CD14-positive monocyte (primary cell): ENCODE measurements at regions not wholly inside any gene's neighbourhood (a gene's known extent, or its start where the extent isn't known, plus 50 kb on each side); places are given as distances from the start of the nearest gene placed in this dataset.

Experiments
- DNase-seq, 3 donors: peaks; one replicate each; pipeline ENCODE4 v3.0.0-alpha.2; 2011 to 2022
- H2AFZ ChIP-seq: 2 replicates; pipeline ENCODE4 v1.6.0; 2012; ENCODE audit warnings: mild to moderate bottlenecking, low read depth, low read length, inconsistent platforms; ENCODE audit not compliant: insufficient read depth, poor library complexity, severe bottlenecking
- H3K27ac ChIP-seq, 2 donors: 1 replicate in 1 of 2; 2 replicates in 1 of 2; pipeline ENCODE4 v1.5.1; 2012 to 2013; ENCODE audit warnings: low read length in 2 of 2, control low read depth in 1 of 2, inconsistent platforms in 1 of 2, low read depth in 1 of 2, mild to moderate bottlenecking in 1 of 2
- H3K27me3 ChIP-seq, 2 donors: one replicate each; pipeline versions ENCODE4 v1.6.0 to v1.6.1; 2011 to 2013; ENCODE audit warnings: low read length in 2 of 2; ENCODE audit not compliant: control insufficient read depth in 2 of 2, insufficient read depth in 2 of 2
- H3K36me3 ChIP-seq, 2 donors: replicated peaks in 1 of 2; 1 replicate in 1 of 2; 2 replicates in 1 of 2; pipeline versions ENCODE4 v1.5.1 to v1.6.1; 2012 to 2013; ENCODE audit warnings: low read length in 2 of 2, control low read depth in 1 of 2, inconsistent platforms in 1 of 2, mild to moderate bottlenecking in 1 of 2; ENCODE audit not compliant: insufficient read depth in 2 of 2, control insufficient read depth in 1 of 2
- H3K4me1 ChIP-seq, 2 donors: 1 replicate in 1 of 2; 2 replicates in 1 of 2; pipeline versions ENCODE4 v1.5.1 to v1.6.1; 2012 to 2013; ENCODE audit warnings: low read length in 2 of 2, control low read depth in 1 of 2, inconsistent platforms in 1 of 2, mild to moderate bottlenecking in 1 of 2, moderate library complexity in 1 of 2; ENCODE audit not compliant: insufficient read depth in 2 of 2, control insufficient read depth in 1 of 2
- H3K4me2 ChIP-seq: replicated peaks from 2 replicates; pipeline ENCODE3; 2012; ENCODE audit warnings: low read length, moderate library complexity, mild to moderate bottlenecking; ENCODE audit not compliant: poor library complexity, severe bottlenecking; ENCODE audit errors: extremely low read depth
- H3K4me3 ChIP-seq, 3 experiments: fragments of 200-600 bp in 1 of 3; sonication (generic) in 1 of 3; replicated peaks in 1 of 3; 1 replicate in 2 of 3; 2 replicates in 1 of 3; pipeline ENCODE4 v1.5.1; 2011 to 2013; ENCODE audit warnings: low read length in 3 of 3, mild to moderate bottlenecking in 3 of 3, control low read depth in 2 of 3, low read depth in 2 of 3, inconsistent platforms in 1 of 3, moderate library complexity in 1 of 3
- H3K79me2 ChIP-seq: 2 replicates; pipeline ENCODE4 v1.6.0; 2012; ENCODE audit warnings: mild to moderate bottlenecking, control low read depth, inconsistent platforms, low read length, moderate library complexity; ENCODE audit not compliant: insufficient read depth
- H3K9ac ChIP-seq: 2 replicates; pipeline ENCODE4 v1.6.0; 2017; ENCODE audit warnings: low read length, mild to moderate bottlenecking; ENCODE audit not compliant: insufficient read depth, poor library complexity, severe bottlenecking
- H3K9me3 ChIP-seq, 2 donors: replicated peaks in 1 of 2; 1 replicate in 1 of 2; 2 replicates in 1 of 2; pipeline versions ENCODE4 v1.5.1 to v1.6.1; 2012 to 2013; ENCODE audit warnings: low read length in 2 of 2, control low read depth in 1 of 2; ENCODE audit not compliant: control insufficient read depth in 1 of 2, insufficient read depth in 1 of 2
- H4K20me1 ChIP-seq: 2 replicates; pipeline ENCODE4 v1.6.0; 2012; ENCODE audit warnings: mild to moderate bottlenecking, low read length, control low read depth, moderate library complexity; ENCODE audit not compliant: insufficient read depth
- H3K27ac Mint-ChIP-seq, 7 donors: one replicate each; pipeline ENCODE4 v1.8.0; 2020; ENCODE audit warnings: mild to moderate bottlenecking in 7 of 7, mixed read lengths in 7 of 7, moderate library complexity in 6 of 7, inconsistent platforms in 2 of 7
- H3K27me3 Mint-ChIP-seq, 3 donors: one replicate each; pipeline ENCODE4 v1.8.0; 2021 to 2022; ENCODE audit warnings: low read depth in 3 of 3, mild to moderate bottlenecking in 3 of 3, mixed read lengths in 3 of 3, moderate library complexity in 3 of 3, inconsistent platforms in 1 of 3
- H3K36me3 Mint-ChIP-seq, 2 donors: one replicate each; pipeline ENCODE4 v1.8.0; 2020; ENCODE audit warnings: mixed read lengths in 2 of 2, inconsistent platforms in 1 of 2, mild to moderate bottlenecking in 1 of 2
- H3K4me1 Mint-ChIP-seq: one replicate; pipeline ENCODE4 v1.8.0; 2020; ENCODE audit warnings: mild to moderate bottlenecking, mixed read lengths
- H3K4me3 Mint-ChIP-seq, 2 donors: one replicate each; pipeline ENCODE4 v1.8.0; 2020; ENCODE audit warnings: mild to moderate bottlenecking in 2 of 2, mixed read lengths in 2 of 2, moderate library complexity in 1 of 2
- H3K9me3 Mint-ChIP-seq, 7 donors: one replicate each; pipeline ENCODE4 v1.8.0; 2020 to 2022; ENCODE audit warnings: mixed read lengths in 7 of 7, mild to moderate bottlenecking in 6 of 7, moderate library complexity in 6 of 7, inconsistent platforms in 2 of 7
- WGBS: methylation state at CpG from one replicate; pipeline ENCODE4 v1.1.5; 2013; ENCODE audit warnings: missing lambda C conversion rate; ENCODE audit not compliant: insufficient coverage; 5-methylcytosine and 5-hydroxymethylcytosine counted together
- intact Hi-C, 2 donors: fragments of 100-400 bp; cut with micrococcal nuclease; formaldehyde crosslinking; loops; one replicate each; pipeline versions ENCODE4 v1.15.0 to v1.15.1; 2023
- TF ChIP-seq, protein P1 (sequence below): fragments of 200-600 bp; IDR thresholded peaks from one replicate; pipeline ENCODE4 v1.8.0; 2022; ENCODE audit warnings: antibody characterized with exemption, mild to moderate bottlenecking

DNA sequence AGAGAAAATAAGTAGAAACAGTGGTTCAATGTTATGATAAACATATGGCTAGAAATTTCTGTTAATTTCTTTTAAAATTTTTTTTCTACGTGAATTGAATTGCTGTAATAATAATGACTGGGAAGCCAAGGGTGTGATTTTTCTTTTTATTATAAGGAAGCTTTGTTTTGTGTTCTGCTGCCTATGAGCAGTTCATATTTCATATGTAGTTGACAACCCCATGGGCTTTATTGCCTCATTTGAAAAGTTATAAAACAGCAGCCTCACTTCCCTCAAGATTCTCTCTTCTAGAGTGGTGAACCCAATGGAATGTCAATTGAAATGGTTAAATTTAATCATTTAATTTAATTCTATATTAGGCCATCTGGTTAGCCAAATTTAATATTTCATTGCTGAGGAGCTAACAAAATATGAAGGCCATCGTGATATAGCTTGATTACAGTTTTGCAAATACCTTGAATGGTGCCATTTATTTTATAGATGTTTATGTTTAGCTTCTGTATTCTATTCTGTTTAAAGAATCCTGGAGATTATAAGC is 72.6 kb upstream of the DOCK10 start:
- H3K27me3 ChIP-seq = no peaks in the 10 kb centered on the region
- no peaks in the 10 kb centered on the region for H4K20me1 ChIP-seq
- peaks cover 23 to 24% of the 10 kb centered on the region in 2 donors for H3K4me1 ChIP-seq
- no peaks in the 10 kb centered on the region for H3K79me2 ChIP-seq
- Mint-ChIP-seq H3K4me1 (peaks cover 31% of the 10 kb centered on the region), H3K4me3 (no peak overlapping the region), H3K27ac (no peak overlapping the region), H3K9me3 (peaks cover 0 to 4% (median 0%) of the 10 kb centered on the region in 7 donors), H3K27me3 (peaks cover 0 to 2% (median 0%) of the 10 kb centered on the region in 3 donors), H3K36me3 (peaks cover 0 to 2% of the 10 kb centered on the region in 2 donors)
- H3K4me2 ChIP-seq = no peak overlapping the region
- no peak overlapping the region for H3K9ac ChIP-seq
- no peaks in the 10 kb centered on the region for H3K9me3 ChIP-seq
- DNase-seq = no peak
- no peak overlapping the region for H3K27ac ChIP-seq
- no peaks in the 10 kb centered on the region for H3K36me3 ChIP-seq
- no CpG with 5 or more reads among the region's 2 CpGs for WGBS
- no peak overlapping the region for H2AFZ ChIP-seq
- H3K4me3 ChIP-seq = no peak overlapping the region
- intact Hi-C loops = no loop called here
- TF ChIP-seq, protein P1, sequence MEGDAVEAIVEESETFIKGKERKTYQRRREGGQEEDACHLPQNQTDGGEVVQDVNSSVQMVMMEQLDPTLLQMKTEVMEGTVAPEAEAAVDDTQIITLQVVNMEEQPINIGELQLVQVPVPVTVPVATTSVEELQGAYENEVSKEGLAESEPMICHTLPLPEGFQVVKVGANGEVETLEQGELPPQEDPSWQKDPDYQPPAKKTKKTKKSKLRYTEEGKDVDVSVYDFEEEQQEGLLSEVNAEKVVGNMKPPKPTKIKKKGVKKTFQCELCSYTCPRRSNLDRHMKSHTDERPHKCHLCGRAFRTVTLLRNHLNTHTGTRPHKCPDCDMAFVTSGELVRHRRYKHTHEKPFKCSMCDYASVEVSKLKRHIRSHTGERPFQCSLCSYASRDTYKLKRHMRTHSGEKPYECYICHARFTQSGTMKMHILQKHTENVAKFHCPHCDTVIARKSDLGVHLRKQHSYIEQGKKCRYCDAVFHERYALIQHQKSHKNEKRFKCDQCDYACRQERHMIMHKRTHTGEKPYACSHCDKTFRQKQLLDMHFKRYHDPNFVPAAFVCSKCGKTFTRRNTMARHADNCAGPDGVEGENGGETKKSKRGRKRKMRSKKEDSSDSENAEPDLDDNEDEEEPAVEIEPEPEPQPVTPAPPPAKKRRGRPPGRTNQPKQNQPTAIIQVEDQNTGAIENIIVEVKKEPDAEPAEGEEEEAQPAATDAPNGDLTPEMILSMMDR = no peak

- Histone ChIP-seq H3K36me3 (no peaks in the 10 kb centered on the region), H3K9me3 (no peaks in the 10 kb centered on the region), H2AFZ (no peak overlapping the region), H4K20me1 (no peaks in the 10 kb centered on the region), H3K9ac (no peak overlapping the region), H3K4me3 (no peak overlapping the region), H3K4me1 (peaks cover 23 to 24% of the 10 kb centered on the region in 2 donors), H3K4me2 (no peak overlapping the region), H3K27me3 (no peaks in the 10 kb centered on the region), H3K27ac (no peak overlapping the region), H3K79me2 (no peaks in the 10 kb centered on the region)
- intact Hi-C loops = no loop called here
- Mint-ChIP-seq H3K4me3 (no peak overlapping the region), H3K27me3 (peaks cover 0 to 2% (median 0%) of the 10 kb centered on the region in 3 donors), H3K27ac (no peak overlapping the region), H3K9me3 (no peaks in the 10 kb centered on the region), H3K4me1 (peaks cover 31% of the 10 kb centered on the region), H3K36me3 (peaks cover 0 to 2% of the 10 kb centered on the region in 2 donors)
- WGBS = 100% methylated on average over 1 of the region's 3 CpGs
- DNase-seq = no peak
- TF ChIP-seq, protein P1 = no peak
Measured at GRCh38 chr2:225113371-225114015, 71.2 kb upstream of the DOCK10 start.
